ENCODE measurements at regions not wholly inside any gene's neighbourhood (a gene's known extent, or its start where the extent isn't known, plus 50 kb on each side); places are given as distances from the start of the nearest gene placed in this dataset.

DNA sequence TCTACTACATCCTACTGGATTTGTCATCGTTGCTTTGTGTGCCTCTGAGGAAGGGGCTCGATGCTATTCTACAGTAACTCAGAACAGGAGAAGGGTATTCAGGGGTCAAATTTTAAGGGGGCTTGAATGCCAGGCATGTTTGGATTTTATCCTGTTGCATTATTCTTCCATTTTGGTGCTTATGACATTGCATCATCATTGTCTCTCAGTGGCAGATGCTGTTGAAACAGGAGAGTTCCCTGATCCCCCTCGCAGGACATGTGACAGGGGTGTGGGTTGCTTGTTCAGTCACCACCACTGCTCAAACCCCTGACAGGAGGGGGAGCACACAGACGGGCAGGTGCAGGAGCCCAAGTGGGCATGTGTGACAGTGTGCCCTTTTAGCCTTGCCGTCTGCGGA lies 156.7 kb downstream of the SLC4A3 start:
- no peaks in the 10 kb centered on the region for H3K9me3 Mint-ChIP-seq
- ATAC-seq (replicated peaks; ENCODE audit: extremely low read depth, poor library complexity, severe bottlenecking): no peak
- H3K4me3 Mint-ChIP-seq: no peak overlapping the region
- peaks cover 2% of the 10 kb centered on the region for H3K36me3 Mint-ChIP-seq (ENCODE audit: insufficient read depth)
- H3K27me3 Mint-ChIP-seq: peaks cover 12% of the 10 kb centered on the region
- no peak overlapping the region for H3K27ac Mint-ChIP-seq (ENCODE audit: low read depth)
- DNase-seq (ENCODE audit: low spot score in 2 of 2): no peak
- no peaks in the 10 kb centered on the region for H3K4me1 Mint-ChIP-seq

DNA sequence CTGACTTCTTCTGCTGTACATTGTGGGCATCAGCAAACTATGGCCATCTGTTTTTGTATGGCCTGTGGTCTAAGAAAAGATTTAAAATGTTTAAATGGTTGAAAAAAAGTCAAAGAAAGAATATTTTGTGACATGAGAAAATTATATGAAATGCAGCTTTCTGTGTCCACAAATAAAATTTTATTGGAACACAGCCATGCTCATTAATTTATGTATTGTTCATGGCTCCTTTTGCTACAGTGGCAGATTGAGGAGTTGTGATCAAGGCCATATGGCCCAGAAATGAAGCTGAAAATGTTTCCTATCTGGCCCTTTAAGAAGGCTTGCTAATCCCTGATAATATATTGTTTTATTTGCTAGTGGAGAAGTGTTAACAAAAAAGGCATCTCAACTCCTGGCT lies 162.0 kb downstream of the SLC4A3 start:
- Mint-ChIP-seq H3K9me3 (no peaks in the 10 kb centered on the region), H3K36me3 (ENCODE audit: insufficient read depth) (no peaks in the 10 kb centered on the region), H3K4me3 (no peak overlapping the region), H3K4me1 (no peaks in the 10 kb centered on the region), H3K27me3 (peaks cover 14% of the 10 kb centered on the region), H3K27ac (ENCODE audit: low read depth) (no peak overlapping the region)
- ATAC-seq (replicated peaks; ENCODE audit: extremely low read depth, poor library complexity, severe bottlenecking) (no peak), DNase-seq (ENCODE audit: low spot score in 2 of 2) (no peak)

DNA sequence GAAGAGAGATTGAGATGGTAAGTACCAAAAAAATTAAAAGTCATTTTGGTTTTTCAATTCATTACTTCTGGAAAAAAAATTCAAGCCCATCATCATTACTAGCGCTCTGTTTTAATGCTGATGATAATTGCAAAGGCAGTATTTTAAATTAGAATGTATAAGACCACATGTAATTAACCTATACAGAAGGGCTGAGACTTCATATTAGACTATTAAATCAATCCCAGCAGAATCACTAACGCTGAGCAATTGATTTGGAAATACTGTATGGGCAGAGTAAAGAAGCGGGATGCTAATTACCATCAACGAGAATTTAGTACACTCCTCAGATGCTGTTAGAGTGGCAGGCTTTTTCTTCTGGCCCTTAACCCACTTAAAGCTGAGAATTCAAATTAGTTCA lies 165.0 kb downstream of the SLC4A3 start:
- H3K4me1 Mint-ChIP-seq: no peaks in the 10 kb centered on the region
- H3K27me3 Mint-ChIP-seq: peaks cover 14% of the 10 kb centered on the region
- no peak for DNase-seq (ENCODE audit: low spot score in 2 of 2)
- no peak for ATAC-seq (replicated peaks; ENCODE audit: extremely low read depth, poor library complexity, severe bottlenecking)
- H3K27ac Mint-ChIP-seq (ENCODE audit: low read depth): no peak overlapping the region
- H3K36me3 Mint-ChIP-seq (ENCODE audit: insufficient read depth): no peaks in the 10 kb centered on the region
- no peaks in the 10 kb centered on the region for H3K9me3 Mint-ChIP-seq
- H3K4me3 Mint-ChIP-seq: no peak overlapping the region

DNA sequence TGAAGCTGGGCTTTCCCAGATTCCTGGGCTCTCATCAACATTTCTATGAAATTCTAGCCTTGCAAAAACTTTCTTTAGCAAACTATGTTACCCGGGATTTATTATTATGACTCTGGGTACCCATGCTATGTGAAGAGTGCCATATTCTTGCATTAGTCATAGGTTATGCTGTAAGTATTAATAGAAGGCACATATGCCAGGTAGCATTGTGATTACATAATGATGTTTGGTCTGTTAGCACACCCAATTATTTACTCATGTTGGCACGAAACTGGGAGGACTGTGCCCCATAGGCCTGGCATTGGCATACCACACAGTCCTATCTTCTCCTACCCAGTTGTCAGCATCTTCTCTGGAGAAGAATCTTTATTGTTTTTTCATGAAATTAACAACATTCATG lies 171.0 kb downstream of the SLC4A3 start:
- Mint-ChIP-seq H3K4me1 (no peaks in the 10 kb centered on the region), H3K27me3 (no peaks in the 10 kb centered on the region), H3K36me3 (ENCODE audit: insufficient read depth) (peaks cover 3% of the 10 kb centered on the region), H3K9me3 (no peaks in the 10 kb centered on the region), H3K4me3 (no peak overlapping the region), H3K27ac (ENCODE audit: low read depth) (no peak overlapping the region)
- DNase-seq (ENCODE audit: low spot score in 2 of 2): no peak
- no peak for ATAC-seq (replicated peaks; ENCODE audit: extremely low read depth, poor library complexity, severe bottlenecking)

DNA sequence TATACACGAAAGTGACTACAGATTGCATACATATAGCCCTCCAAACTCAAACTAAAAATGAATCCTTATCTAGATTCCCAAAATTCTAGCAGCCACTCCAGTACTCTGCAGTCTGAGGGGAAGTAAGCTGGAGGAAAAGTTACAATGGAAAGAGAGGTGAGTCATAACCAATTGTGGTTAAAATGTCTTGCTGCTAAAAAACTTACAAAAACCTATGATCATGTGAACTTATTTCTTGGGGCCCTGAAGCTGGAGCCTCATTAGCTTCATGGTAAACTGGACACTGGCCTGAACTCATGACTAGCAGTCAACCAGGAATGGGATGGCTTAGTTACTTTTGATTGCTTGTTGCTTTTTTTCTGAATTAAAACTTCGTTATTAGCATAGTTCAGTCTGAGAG lies 175.9 kb downstream of the SLC4A3 start:
- H3K4me1 Mint-ChIP-seq: no peaks in the 10 kb centered on the region
- no peak overlapping the region for H3K27ac Mint-ChIP-seq (ENCODE audit: low read depth)
- DNase-seq (ENCODE audit: low spot score in 2 of 2) (no peak), ATAC-seq (replicated peaks; ENCODE audit: extremely low read depth, poor library complexity, severe bottlenecking) (no peak)
- peaks cover 8% of the 10 kb centered on the region for H3K9me3 Mint-ChIP-seq
- peaks cover 4% of the 10 kb centered on the region for H3K36me3 Mint-ChIP-seq (ENCODE audit: insufficient read depth)
- H3K4me3 Mint-ChIP-seq: no peak overlapping the region
- H3K27me3 Mint-ChIP-seq: no peaks in the 10 kb centered on the region

DNA sequence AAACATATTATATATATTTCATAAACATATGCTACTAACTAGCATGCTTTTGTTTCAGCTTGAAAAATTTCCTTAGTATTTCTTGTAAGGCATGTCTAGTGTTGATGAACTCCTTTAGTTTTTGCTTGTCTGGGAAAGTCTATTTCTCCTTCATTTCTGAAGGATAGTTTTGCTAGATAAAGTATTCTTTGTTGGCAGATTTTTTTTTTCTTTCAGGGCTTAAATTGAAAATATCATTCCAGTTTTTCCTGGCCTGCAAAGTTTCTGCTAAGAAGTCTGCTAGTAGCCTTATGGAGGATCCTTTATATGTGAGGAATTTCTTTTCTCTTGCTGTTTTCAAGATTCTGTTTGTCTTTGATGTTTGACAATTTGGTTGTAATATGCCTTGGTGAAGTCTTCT lies 183.5 kb downstream of the SLC4A3 start:
- Mint-ChIP-seq H3K36me3 (ENCODE audit: insufficient read depth) (peaks cover 2% of the 10 kb centered on the region), H3K27me3 (no peaks in the 10 kb centered on the region), H3K27ac (ENCODE audit: low read depth) (no peak overlapping the region), H3K4me3 (no peak overlapping the region), H3K4me1 (no peaks in the 10 kb centered on the region), H3K9me3 (peaks cover 10% of the 10 kb centered on the region)
- ATAC-seq (replicated peaks; ENCODE audit: extremely low read depth, poor library complexity, severe bottlenecking): no peak
- no peak for DNase-seq (ENCODE audit: low spot score in 2 of 2)

DNA sequence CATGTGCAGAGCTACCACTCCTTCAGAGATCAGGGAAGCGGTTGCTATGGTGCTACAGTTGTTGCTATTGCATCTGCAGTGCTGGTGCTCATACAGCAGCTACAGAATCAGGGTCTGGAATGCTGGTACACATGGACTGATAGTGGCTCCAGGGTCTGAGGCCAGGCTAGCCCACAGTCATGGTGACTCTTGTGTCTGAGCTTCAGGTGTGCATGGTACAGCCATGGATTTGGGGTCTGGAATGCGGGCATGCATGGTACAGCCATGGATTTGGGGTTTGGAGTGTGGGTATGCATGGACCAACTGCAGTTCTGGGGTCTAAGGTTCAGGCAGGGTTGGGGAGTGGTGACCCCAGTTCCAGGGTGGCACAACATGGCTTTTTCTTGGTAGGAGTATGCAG lies 185.2 kb downstream of the SLC4A3 start:
- H3K27me3 Mint-ChIP-seq: peaks cover 11% of the 10 kb centered on the region
- no peaks in the 10 kb centered on the region for H3K36me3 Mint-ChIP-seq (ENCODE audit: insufficient read depth)
- no peaks in the 10 kb centered on the region for H3K4me1 Mint-ChIP-seq
- H3K9me3 Mint-ChIP-seq: peaks cover 5% of the 10 kb centered on the region
- H3K27ac Mint-ChIP-seq (ENCODE audit: low read depth): no peak overlapping the region
- no peak overlapping the region for H3K4me3 Mint-ChIP-seq
- ATAC-seq (replicated peaks; ENCODE audit: extremely low read depth, poor library complexity, severe bottlenecking) (no peak), DNase-seq (ENCODE audit: low spot score in 2 of 2) (no peak)

DNA sequence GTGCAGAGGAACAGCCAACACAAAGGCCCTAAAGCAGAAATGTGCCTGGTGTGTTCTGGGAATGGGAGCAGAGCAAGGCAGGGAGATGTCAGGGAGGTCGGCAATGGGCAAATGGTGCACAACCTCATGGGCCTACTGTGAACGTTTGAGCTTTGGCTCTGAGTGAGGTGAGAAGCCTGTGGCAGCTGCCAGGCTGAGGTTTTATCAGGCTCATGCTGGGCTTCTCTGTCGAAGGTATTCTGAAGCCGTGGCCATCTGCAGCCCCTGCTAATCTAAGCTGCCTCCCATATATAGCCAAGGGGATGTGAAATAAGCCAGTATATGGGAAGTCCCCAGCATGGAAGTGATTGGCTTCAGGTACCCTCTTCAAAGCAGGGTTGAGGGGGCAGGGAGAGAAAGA lies 193.3 kb downstream of the SLC4A3 start:
- Mint-ChIP-seq H3K27ac (ENCODE audit: low read depth) (no peak overlapping the region), H3K4me1 (no peaks in the 10 kb centered on the region), H3K27me3 (peaks cover 40% of the 10 kb centered on the region), H3K9me3 (peaks cover 6% of the 10 kb centered on the region), H3K4me3 (no peak overlapping the region), H3K36me3 (ENCODE audit: insufficient read depth) (no peaks in the 10 kb centered on the region)
- DNase-seq (ENCODE audit: low spot score in 2 of 2) (no peak), ATAC-seq (replicated peaks; ENCODE audit: extremely low read depth, poor library complexity, severe bottlenecking) (no peak)

DNA sequence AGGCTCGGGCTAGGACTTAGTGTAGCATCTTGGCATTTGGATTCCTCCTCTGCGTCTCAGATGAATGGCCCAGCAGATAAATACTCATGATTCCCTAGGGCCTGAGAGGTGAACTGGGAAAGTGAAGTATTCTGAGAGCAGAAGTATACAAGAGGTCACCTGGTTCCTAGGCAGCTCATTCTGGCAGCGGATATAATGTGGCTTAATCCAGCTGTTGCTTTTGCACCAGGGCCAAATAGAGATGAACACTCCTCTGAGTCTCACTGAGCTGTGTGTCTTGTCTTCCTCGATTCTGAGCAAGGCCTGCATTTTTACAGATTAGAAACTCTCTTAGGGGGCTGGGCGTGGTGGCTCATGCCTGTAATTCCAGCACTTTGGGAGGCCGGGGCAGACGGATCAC lies 196.1 kb downstream of the SLC4A3 start:
- Mint-ChIP-seq H3K4me3 (no peak overlapping the region), H3K4me1 (no peaks in the 10 kb centered on the region), H3K9me3 (no peaks in the 10 kb centered on the region), H3K36me3 (ENCODE audit: insufficient read depth) (no peaks in the 10 kb centered on the region), H3K27me3 (peaks cover 20% of the 10 kb centered on the region), H3K27ac (ENCODE audit: low read depth) (no peak overlapping the region)
- ATAC-seq (replicated peaks; ENCODE audit: extremely low read depth, poor library complexity, severe bottlenecking) (no peak), DNase-seq (ENCODE audit: low spot score in 2 of 2) (no peak)

DNA sequence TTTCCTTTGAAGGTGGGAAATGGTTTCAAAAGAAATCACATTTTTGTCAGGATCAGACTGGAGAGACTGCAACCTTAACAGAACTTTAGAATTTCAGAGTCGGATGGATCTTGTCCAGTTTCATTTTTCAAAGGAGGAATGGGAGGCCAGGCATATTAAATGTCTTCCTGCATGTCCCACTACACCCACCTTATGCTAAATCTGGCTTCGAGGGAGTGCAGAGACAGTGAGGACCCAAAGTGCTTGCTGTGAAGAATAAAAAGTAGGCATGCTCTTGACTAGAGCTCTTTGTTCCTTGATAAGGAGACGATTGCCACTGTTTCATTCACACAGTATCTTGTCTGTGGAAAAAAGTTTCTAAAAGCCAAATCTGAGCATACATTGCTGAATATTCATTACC lies 197.6 kb downstream of the SLC4A3 start:
- Mint-ChIP-seq H3K36me3 (ENCODE audit: insufficient read depth) (no peaks in the 10 kb centered on the region), H3K4me1 (no peaks in the 10 kb centered on the region), H3K9me3 (no peaks in the 10 kb centered on the region), H3K4me3 (no peak overlapping the region), H3K27me3 (peaks cover 11% of the 10 kb centered on the region), H3K27ac (ENCODE audit: low read depth) (no peak overlapping the region)
- ATAC-seq (replicated peaks; ENCODE audit: extremely low read depth, poor library complexity, severe bottlenecking): no peak
- no peak for DNase-seq (ENCODE audit: low spot score in 2 of 2)

DNA sequence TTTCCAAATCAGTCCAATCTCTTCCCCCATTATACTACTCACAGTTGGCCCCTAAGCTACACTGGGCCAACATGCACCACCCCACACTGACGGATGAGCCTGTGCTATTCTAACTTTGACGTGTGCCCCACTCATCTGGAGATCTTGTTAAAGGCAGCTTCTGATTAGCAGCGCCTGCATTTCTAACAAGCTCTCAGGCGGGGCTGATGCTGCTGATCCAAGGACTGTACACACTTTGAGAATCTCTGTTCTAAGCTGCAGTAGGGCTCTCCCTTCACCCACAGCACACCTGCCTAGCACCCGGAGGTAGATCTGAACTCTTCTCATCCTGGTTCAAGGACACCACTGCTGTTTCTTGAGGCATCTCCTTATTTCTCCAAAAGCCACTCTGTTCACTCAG lies 200.7 kb downstream of the SLC4A3 start:
- ATAC-seq (replicated peaks; ENCODE audit: extremely low read depth, poor library complexity, severe bottlenecking) (no peak), DNase-seq (ENCODE audit: low spot score in 2 of 2) (no peak)
- no peak overlapping the region for H3K4me3 Mint-ChIP-seq
- no peaks in the 10 kb centered on the region for H3K9me3 Mint-ChIP-seq
- no peaks in the 10 kb centered on the region for H3K36me3 Mint-ChIP-seq (ENCODE audit: insufficient read depth)
- no peak overlapping the region for H3K27ac Mint-ChIP-seq (ENCODE audit: low read depth)
- no peaks in the 10 kb centered on the region for H3K4me1 Mint-ChIP-seq
- H3K27me3 Mint-ChIP-seq: no peaks in the 10 kb centered on the region

DNA sequence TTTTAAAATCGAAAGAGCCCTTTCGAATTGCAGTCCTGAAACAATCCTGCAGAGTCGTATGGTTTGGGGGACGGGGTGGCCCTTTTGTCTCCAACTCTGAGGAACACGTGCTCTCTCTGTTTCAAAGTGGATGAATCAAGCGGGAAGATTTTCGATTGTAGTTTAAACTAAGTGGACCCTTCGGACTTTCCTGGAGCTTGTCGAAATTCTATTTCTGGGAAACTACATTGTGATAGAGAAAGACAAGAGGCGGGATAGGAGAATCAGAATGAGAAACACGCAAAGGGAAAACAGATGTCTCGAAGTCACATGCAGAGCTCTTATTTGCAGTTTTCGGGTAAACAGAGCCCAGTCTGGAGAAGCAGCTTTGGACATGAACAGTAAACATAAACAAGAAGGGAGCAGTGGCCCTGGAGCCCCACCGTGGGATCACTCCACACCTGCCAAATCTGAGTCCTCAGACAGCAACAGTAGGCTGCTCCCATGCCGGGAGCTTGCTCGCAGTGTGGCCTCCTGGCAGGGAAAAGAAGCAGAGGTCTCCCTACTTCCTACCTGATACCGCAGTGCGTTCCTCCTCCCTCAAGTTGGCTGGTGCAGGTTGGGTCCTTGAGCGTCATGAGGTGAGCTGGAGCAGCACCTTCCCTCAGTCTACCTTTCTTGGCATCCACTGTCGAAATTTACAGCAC lies 202.4 kb downstream of the SLC4A3 start:
- no peak for DNase-seq (ENCODE audit: low spot score in 2 of 2)
- Mint-ChIP-seq H3K27ac (ENCODE audit: low read depth) (no peak overlapping the region), H3K4me1 (no peaks in the 10 kb centered on the region), H3K27me3 (no peaks in the 10 kb centered on the region), H3K36me3 (ENCODE audit: insufficient read depth) (no peaks in the 10 kb centered on the region), H3K4me3 (no peak overlapping the region), H3K9me3 (no peaks in the 10 kb centered on the region)
- ATAC-seq (replicated peaks; ENCODE audit: extremely low read depth, poor library complexity, severe bottlenecking): no peak

DNA sequence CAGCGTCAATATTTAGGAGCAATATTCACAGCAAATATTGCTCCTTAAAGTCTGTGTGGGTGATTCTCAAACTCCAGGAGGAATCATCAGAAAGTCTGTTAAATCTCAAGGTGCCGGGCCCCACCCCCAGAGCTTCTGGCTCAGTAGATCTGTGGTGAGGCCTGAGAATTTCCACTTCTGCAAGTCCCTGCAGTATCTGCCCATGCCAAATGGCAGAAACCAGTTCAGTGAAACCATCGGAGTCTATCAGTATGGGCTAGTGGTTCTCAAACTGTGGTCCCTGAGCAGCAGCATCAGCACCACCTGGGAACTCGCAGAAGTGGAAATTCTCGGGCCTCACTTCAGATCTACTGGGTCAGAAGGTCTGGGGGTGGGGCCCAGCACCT lies 202.9 kb downstream of the SLC4A3 start:
- Mint-ChIP-seq H3K9me3 (no peaks in the 10 kb centered on the region), H3K27me3 (no peaks in the 10 kb centered on the region), H3K27ac (ENCODE audit: low read depth) (no peak overlapping the region), H3K36me3 (ENCODE audit: insufficient read depth) (no peaks in the 10 kb centered on the region), H3K4me1 (no peaks in the 10 kb centered on the region), H3K4me3 (no peak overlapping the region)
- ATAC-seq (replicated peaks; ENCODE audit: extremely low read depth, poor library complexity, severe bottlenecking): no peak
- DNase-seq (ENCODE audit: low spot score in 2 of 2): no peak

DNA sequence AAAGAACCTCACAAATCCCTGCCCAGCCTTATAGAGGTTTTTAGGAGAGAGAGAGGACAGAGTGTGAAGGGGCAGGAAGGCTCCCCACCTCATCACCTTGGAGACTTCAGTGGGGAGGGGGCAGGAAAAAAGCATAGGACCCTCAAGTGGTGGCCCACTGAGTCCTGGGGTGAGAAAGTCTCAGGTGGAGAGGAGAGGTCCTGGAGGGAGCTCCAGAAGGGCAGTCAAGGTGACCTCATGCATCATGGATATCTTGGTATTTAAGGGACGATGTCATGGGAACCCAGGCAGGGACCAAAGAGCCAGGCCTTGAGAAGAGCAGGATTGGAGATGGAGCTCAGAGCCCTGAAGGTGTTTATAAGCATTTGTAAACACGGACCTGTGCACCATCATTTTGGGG lies 204.5 kb downstream of the SLC4A3 start:
- DNase-seq (ENCODE audit: low spot score in 2 of 2) (no peak), ATAC-seq (replicated peaks; ENCODE audit: extremely low read depth, poor library complexity, severe bottlenecking) (no peak)
- Mint-ChIP-seq H3K4me3 (no peak overlapping the region), H3K27ac (ENCODE audit: low read depth) (no peak overlapping the region), H3K27me3 (peaks cover 8% of the 10 kb centered on the region), H3K4me1 (no peaks in the 10 kb centered on the region), H3K9me3 (no peaks in the 10 kb centered on the region), H3K36me3 (ENCODE audit: insufficient read depth) (no peaks in the 10 kb centered on the region)

Measured in central memory CD8-positive, alpha-beta T cell (primary cell).